HL-60 (cell line): ENCODE measurements at regions not wholly inside any gene's neighbourhood (a gene's known extent, or its start where the extent isn't known, plus 50 kb on each side); places are given as distances from the start of the nearest gene placed in this dataset.

Experiments used
- DNase-seq, 2 experiments: peaks; one replicate each; pipeline ENCODE4 v3.0.0-alpha.2; 2010 to 2020; ENCODE audit warnings: low read depth in 1 of 2, low spot score in 1 of 2
- H3K27ac ChIP-seq: fragments of 250-450 bp; sonication (Bioruptor Pico); replicated peaks from 2 replicates; pipeline ENCODE4 v1.5.1; 2020; ENCODE audit warnings: mild to moderate bottlenecking, moderate library complexity
- H3K27me3 ChIP-seq: fragments of 250-450 bp; sonication (Bioruptor Pico); 2 replicates; pipeline ENCODE4 v1.5.1; 2021; ENCODE audit warnings: mild to moderate bottlenecking, moderate library complexity; ENCODE audit not compliant: insufficient read depth, poor library complexity, severe bottlenecking
- H3K4me3 ChIP-seq: replicated peaks from 2 replicates; pipeline ENCODE4 v1.5.1; 2011; ENCODE audit warnings: mild to moderate bottlenecking, control low read depth, low read length; ENCODE audit not compliant: insufficient read depth
- CTCF ChIP-seq: IDR thresholded peaks from one replicate; pipeline ENCODE4 v1.5.1; 2011; ENCODE audit warnings: low read length, control low read depth, inconsistent platforms; ENCODE audit not compliant: insufficient read depth
- GABPA ChIP-seq: IDR thresholded peaks from 2 replicates; pipeline ENCODE4 v1.6.1; 2012; ENCODE audit warnings: low read depth
- POLR2AphosphoS5 ChIP-seq: IDR thresholded peaks from 2 replicates; pipeline ENCODE4 v1.6.1; 2012; ENCODE audit warnings: low read depth
- SPI1 ChIP-seq: IDR thresholded peaks from 2 replicates; pipeline ENCODE4 v1.6.1; 2012; ENCODE audit warnings: low read depth, mild to moderate bottlenecking, borderline replicate concordance
- TF ChIP-seq, protein P1 (sequence below): IDR thresholded peaks from 2 replicates; pipeline ENCODE4 v1.6.1; 2012; ENCODE audit warnings: low read depth; ENCODE audit not compliant: insufficient replicate concordance

GRCh38 chr10:64594072-64594471, 1072.9 kb downstream of the REEP3 start:
- Histone ChIP-seq H3K4me3 (no peak overlapping the region), H3K27ac (no peak overlapping the region), H3K27me3 (no peaks in the 10 kb centered on the region)
- TF ChIP-seq CTCF: no peak
- no peak for TF ChIP-seq GABPA
- TF ChIP-seq SPI1: no peak
- no peak for TF ChIP-seq POLR2AphosphoS5
- TF ChIP-seq, protein P1, sequence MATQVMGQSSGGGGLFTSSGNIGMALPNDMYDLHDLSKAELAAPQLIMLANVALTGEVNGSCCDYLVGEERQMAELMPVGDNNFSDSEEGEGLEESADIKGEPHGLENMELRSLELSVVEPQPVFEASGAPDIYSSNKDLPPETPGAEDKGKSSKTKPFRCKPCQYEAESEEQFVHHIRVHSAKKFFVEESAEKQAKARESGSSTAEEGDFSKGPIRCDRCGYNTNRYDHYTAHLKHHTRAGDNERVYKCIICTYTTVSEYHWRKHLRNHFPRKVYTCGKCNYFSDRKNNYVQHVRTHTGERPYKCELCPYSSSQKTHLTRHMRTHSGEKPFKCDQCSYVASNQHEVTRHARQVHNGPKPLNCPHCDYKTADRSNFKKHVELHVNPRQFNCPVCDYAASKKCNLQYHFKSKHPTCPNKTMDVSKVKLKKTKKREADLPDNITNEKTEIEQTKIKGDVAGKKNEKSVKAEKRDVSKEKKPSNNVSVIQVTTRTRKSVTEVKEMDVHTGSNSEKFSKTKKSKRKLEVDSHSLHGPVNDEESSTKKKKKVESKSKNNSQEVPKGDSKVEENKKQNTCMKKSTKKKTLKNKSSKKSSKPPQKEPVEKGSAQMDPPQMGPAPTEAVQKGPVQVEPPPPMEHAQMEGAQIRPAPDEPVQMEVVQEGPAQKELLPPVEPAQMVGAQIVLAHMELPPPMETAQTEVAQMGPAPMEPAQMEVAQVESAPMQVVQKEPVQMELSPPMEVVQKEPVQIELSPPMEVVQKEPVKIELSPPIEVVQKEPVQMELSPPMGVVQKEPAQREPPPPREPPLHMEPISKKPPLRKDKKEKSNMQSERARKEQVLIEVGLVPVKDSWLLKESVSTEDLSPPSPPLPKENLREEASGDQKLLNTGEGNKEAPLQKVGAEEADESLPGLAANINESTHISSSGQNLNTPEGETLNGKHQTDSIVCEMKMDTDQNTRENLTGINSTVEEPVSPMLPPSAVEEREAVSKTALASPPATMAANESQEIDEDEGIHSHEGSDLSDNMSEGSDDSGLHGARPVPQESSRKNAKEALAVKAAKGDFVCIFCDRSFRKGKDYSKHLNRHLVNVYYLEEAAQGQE: no peak
- no peak for DNase-seq

- Histone ChIP-seq H3K27ac (no peak overlapping the region), H3K27me3 (no peaks in the 10 kb centered on the region), H3K4me3 (no peak overlapping the region)
- DNase-seq: no peak
- TF ChIP-seq, protein P1: no peak
- TF ChIP-seq GABPA: no peak
Measured at GRCh38 chr10:64598600-64598999, 1077.4 kb downstream of the REEP3 start.

DNA sequence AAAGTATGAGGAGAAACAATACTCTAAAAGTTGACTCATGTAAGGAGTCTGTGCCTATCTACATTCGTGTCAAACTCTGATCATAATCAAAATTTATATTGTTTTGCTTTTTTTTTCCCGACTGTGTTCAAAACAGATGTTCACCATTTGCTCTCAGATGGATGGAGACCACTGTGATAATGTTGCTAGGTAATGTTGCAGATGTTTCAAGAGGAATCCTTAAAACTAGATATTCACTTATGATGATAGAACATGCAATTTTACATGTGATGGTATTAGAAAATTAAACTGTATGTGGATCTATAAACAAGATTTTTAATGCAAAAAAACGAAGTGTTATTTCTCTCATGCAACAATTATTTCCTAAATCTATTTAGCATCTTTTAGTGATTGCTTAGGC, 1080.1 kb downstream of the REEP3 start:
- Histone ChIP-seq H3K27ac (no peak overlapping the region), H3K27me3 (no peaks in the 10 kb centered on the region), H3K4me3 (no peak overlapping the region)
- TF ChIP-seq, protein P1: no peak
- TF ChIP-seq POLR2AphosphoS5 (no peak), SPI1 (no peak), CTCF (no peak), GABPA (no peak)
- no peak for DNase-seq

DNA sequence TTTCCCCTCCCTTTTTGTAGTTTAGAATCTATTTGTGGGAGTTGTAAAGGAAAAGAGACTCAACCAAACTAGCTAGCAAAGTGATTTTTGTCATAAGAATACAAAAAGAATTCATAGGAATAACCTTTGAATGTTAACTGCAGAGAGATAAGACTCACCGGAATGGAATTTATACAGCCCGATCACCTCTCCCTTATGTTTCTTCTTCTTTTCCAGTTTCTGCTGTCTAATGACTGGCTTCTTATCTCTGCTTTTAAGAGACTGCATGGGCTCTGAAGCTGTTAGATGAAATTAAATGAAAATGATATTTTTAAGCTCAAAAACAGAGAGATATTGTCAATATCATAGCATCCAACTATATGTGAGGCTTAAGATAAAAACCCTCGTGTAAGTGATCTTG, 1095.9 kb downstream of the REEP3 start:
- Histone ChIP-seq H3K4me3 (no peak overlapping the region), H3K27ac (no peak overlapping the region), H3K27me3 (no peaks in the 10 kb centered on the region)
- no peak for DNase-seq
- TF ChIP-seq SPI1: no peak
- TF ChIP-seq, protein P1: no peak
- no peak for TF ChIP-seq POLR2AphosphoS5
